ENCODE measurements at regions not wholly inside any gene's neighbourhood (a gene's known extent, or its start where the extent isn't known, plus 50 kb on each side); places are given as distances from the start of the nearest gene placed in this dataset.

DNA sequence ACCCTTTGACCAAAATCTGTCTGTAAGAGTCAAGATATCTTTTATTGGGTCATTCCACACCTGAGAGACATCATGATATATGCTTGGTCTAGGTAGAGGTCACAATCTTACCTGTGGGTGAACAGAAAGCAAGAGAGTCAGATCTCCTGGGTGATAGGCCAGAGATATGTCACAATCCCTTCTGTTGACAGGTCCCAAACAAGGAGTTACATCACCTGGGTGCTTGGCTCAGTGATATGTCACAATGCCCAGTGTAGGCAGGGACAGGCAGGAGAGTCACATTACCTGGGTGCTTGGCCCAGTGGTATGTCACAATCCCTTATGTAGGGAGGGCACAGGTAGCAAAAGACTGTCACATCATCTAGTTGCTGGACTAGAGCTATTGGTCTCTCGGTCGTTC lies 1991.2 kb downstream of the TP53TG3F start:
- no peak overlapping the region for H3K27ac ChIP-seq
- TF ChIP-seq, protein P1, sequence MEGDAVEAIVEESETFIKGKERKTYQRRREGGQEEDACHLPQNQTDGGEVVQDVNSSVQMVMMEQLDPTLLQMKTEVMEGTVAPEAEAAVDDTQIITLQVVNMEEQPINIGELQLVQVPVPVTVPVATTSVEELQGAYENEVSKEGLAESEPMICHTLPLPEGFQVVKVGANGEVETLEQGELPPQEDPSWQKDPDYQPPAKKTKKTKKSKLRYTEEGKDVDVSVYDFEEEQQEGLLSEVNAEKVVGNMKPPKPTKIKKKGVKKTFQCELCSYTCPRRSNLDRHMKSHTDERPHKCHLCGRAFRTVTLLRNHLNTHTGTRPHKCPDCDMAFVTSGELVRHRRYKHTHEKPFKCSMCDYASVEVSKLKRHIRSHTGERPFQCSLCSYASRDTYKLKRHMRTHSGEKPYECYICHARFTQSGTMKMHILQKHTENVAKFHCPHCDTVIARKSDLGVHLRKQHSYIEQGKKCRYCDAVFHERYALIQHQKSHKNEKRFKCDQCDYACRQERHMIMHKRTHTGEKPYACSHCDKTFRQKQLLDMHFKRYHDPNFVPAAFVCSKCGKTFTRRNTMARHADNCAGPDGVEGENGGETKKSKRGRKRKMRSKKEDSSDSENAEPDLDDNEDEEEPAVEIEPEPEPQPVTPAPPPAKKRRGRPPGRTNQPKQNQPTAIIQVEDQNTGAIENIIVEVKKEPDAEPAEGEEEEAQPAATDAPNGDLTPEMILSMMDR (IDR thresholded peaks at IDR 0.05) = no peak
- no peak for TF ChIP-seq ZFX (IDR thresholded peaks at IDR 0.05; ENCODE audit: borderline replicate concordance)

DNA sequence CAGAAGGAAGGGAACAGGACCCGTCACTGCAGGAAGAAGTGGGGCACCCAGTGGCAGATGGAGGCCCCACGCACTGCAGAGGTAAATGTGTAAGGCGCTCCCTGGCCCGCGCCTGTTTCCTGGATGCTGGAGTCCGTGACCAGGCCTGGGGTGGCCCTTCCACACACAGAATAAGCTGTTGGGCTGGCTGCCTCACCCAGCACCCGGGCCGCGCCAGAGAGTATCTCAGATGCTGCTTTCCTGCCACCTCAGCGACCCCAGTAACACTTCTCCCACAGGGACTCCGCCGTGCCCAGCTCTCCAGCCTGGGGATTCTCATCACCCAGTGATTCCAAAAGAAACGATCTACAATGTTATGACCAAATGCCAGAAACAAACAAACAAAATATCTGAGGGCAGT lies 1993.1 kb downstream of the TP53TG3F start:
- H3K27ac ChIP-seq = no peak overlapping the region
- TF ChIP-seq, protein P1 (IDR thresholded peaks at IDR 0.05) = no peak

DNA sequence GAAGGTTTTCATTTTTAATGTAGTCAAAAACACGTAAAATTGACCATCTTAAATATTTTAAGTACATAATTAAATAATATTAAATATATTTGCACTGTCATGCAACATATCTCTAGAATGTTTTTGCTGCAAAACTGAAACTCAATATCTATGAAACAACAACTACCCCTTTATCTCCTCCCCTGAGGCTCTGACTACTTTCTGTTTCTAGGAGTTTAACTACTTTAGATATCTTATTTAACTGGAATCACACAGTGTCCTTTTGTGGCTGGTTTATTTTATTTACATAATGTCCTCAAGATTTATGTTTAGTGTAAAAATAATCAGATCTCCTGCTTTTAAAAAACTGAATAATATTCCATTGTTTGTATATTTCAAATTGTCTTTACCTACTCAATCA lies 2003.9 kb downstream of the TP53TG3F start:
- H3K27ac ChIP-seq = peak overlapping the region; percentile 52
- TF ChIP-seq, protein P1 (IDR thresholded peaks at IDR 0.05) = no peak
- no peak for TF ChIP-seq ZFX (IDR thresholded peaks at IDR 0.05; ENCODE audit: borderline replicate concordance)

DNA sequence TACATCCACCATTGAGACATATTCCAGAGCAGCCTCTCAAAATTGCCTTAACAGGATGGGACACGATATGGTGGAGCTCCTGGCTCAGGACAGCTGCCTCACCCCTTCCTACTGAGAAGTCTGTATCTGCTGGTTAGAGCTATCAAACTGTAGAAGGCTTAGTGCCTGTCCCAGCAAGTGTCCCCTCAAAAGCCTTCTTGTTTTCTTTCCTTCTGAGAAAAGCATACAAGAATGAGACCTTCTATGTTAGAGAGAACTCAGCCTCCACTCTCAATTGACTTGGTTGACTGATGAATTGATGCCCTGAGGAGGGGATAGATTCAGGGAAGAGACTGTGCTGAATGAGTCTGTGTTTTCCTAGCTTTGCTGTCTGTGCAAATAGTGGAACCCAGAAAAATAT lies 2020.9 kb downstream of the TP53TG3F start:
- TF ChIP-seq, protein P1 (IDR thresholded peaks at IDR 0.05) = no peak
- no peak for TF ChIP-seq ZFX (IDR thresholded peaks at IDR 0.05; ENCODE audit: borderline replicate concordance)
- no peak overlapping the region for H3K27ac ChIP-seq

DNA sequence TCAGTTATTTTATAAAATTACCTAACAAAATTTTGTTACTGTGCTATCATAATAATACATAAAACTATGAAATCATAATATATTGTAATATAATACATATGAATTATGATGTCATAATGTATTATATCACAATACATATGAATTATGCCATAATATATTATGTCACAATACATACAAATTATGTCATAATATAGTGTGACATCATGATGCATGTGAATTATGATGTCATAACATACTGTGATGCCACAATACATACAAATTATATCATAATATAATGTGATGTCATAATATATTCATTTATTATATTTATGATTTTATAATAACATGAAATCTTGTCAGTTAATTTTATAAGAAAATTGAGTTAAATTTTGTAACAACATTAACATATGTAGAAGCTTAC lies 2021.6 kb downstream of the TP53TG3F start:
- TF ChIP-seq, protein P1 (IDR thresholded peaks at IDR 0.05) = no peak
- TF ChIP-seq ZFX (IDR thresholded peaks at IDR 0.05; ENCODE audit: borderline replicate concordance) = no peak

DNA sequence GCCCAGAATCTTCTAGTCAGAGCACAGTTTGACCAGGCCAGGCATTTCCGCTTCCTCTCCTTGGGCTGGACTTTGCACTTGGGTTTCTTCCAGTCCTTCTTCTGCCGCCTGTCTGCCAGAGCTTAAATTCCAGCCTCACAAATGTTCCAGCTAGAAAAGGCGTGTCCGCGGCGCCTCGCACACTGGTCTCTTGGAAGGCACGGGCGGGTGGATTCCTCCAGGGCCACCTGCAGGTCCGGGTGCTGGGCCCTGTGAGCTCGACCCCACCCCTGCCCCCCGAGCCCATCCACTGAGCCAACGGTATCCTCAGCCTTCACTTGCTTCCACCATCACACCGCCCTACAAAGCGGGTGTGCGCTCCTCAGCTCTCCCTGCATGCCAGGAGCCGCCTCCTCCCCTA lies 2026.5 kb downstream of the TP53TG3F start:
- H3K27ac ChIP-seq = no peak overlapping the region
- TF ChIP-seq ZFX (IDR thresholded peaks at IDR 0.05; ENCODE audit: borderline replicate concordance) = no peak

More for the DNA sequence above, 2021.6 kb downstream of the TP53TG3F start:
- H3K27ac ChIP-seq = no peak overlapping the region

DNA sequence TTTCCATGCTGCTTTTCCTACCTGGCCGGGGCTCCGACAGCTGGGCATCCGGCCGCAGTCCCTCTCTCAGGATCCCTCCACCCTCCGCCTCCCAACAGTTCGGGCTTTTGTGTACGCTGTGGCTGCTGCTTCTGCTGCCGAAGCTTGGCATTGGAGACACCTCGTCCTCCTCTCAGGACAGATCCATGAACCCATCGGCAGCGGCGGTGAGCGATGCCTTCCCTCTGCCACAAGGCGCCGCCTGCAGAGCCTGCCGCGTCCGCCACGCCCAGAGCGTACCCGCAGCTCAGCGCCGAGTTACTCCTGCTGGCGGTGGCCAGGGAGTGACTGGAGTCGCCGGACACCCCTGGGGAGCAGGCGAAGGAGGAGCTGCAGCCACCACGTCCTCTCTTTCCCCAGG lies 2032.8 kb downstream of the TP53TG3F start:
- H3K27ac ChIP-seq = no peak overlapping the region
- TF ChIP-seq, protein P1 (IDR thresholded peaks at IDR 0.05) = no peak
- no peak for TF ChIP-seq ZFX (IDR thresholded peaks at IDR 0.05; ENCODE audit: borderline replicate concordance)

DNA sequence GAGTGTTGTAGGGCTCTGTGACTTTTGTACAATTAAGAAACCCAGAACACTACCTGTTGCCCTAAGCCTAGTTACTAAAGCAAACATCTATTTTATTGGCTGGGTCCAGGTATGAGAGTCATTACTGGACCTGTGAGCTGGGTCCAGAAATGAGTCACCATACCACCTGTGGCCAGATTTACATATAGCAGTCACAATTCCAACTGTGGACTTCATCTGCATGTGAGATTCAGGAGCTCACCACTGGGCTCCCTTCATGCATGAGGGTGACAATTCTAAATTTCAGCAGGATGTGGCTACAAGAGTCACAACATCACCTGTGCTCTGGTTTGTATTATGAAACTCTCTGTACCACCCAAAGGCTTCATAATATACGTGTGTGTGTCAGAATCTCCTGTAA lies 2038.0 kb downstream of the TP53TG3F start:
- no peak for TF ChIP-seq ZFX (IDR thresholded peaks at IDR 0.05; ENCODE audit: borderline replicate concordance)
- TF ChIP-seq, protein P1 (IDR thresholded peaks at IDR 0.05) = no peak
- H3K27ac ChIP-seq = no peak overlapping the region
